COLO829 (cell line): ENCODE measurements at regions not wholly inside any gene's neighbourhood (a gene's known extent, or its start where the extent isn't known, plus 50 kb on each side); places are given as distances from the start of the nearest gene placed in this dataset.

Source experiments
- DNase-seq: peaks from one replicate; pipeline ENCODE4 v3.0.0; 2012; ENCODE audit warnings: low spot score

DNA sequence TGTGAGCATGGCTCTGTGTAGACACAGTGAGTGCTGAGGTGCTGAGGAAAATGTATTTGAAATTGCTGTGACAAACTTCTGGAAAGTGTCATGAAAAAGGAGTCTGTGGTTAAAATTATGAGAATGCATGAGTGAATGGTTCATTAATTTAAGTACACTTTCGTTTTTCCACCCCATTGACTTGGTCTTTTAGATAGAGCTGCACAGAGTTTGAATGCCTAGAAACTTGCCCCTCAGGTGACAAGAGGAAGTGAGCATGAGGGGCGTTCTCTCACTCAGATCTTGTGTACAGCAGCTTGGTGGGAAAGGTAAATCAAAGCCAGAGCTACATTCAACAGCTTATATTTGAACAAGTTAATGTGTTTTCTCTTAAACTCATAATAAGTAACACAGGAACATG is 296.8 kb downstream of the WDR72 start:
- no peak for DNase-seq

DNA sequence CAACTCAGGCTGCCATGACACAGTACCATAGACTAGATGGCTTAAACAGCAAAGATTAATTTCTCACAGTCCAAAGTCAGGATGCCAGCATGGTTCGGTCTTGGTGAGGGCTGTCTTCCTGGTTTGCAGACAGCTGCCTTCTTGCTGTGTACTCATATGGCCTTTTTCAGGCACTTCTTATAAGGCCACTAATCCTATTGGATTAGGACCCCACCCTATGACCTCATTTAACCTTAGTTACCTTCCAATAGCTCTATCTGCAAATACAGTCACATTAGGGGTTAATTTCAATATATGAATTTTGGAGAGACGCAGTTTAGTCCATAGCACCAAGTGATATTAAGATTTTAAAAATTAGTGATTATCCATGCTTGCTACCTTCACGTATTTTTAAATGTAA is 297.8 kb downstream of the WDR72 start:
- no peak for DNase-seq

DNA sequence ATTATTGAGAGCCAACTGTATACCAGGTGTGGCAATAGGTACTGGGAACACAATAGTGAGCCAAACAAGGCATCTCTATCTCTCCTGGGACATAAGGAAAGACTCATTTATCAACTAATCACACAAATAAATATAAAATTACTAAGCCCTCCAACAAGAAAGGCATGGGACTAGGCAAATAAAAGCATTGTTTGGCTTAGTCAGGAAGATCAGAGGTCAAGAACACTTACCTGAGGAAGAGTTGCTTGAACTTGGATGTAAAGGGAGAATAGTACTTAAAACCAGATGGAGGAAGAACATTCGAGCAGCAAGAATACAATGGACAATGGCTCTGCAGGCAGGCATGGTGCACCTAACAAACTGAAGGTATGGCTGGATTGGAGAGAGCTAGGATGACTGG is 300.7 kb downstream of the WDR72 start:
- DNase-seq, result no peak

DNA sequence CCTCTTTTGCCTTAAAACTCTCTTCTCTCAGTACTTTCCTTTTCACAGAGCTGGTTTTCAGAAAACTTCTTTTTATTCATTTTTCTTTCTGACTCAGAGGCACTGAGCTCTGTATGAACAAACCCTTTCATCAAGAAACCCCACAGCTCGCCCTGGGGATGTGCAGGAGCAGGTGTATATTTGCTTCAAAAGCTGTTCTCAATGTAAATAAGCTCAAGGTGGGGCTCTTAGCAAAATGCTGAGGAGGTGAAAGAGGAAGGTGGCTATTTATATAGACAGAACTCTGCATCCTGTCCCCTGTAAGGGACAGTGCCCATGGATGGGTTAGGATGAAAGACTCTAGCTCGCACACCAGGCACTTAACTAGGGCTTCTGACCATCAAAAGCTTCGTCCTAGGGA is 302.0 kb downstream of the WDR72 start:
- DNase-seq, result no peak

DNA sequence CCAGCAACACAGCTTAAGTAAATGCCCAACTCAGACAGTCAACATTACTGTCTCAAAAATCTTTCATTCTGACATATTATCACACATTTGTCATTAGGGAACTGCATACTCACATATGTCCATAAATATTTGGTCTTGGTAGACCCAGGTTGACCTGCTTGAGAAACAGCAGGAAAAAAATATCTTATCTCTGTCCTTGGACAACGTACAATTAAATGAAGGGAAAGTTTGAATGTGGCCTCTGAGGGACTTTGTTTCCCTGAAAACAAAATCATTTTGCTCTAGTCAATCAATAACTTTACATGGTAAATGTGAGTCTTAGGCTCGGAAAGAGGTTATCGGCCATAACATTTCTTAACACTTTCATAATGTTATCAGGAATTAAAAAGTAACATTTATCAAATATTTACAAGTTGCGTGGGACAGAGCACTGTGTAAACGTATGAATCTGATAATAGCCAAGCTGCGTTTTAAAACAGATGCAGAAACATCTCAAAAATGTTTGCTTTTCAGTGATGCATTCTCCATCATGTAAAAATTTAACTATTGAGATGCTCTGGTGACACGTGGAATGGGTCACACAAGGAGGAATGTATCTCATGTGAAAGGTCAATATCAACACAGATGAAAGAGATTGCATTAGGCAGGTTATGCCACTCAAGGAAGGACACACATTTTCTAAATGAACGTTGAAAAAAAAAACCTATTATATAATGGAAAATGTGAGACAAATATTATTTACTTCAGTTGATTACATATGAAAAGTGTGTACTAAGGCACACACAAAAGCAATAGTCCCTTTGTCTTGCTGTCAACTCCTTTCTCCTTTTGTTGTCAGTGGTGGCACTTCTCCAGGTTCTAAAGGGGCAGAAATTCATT is 304.4 kb downstream of the WDR72 start:
- no peak for DNase-seq

DNA sequence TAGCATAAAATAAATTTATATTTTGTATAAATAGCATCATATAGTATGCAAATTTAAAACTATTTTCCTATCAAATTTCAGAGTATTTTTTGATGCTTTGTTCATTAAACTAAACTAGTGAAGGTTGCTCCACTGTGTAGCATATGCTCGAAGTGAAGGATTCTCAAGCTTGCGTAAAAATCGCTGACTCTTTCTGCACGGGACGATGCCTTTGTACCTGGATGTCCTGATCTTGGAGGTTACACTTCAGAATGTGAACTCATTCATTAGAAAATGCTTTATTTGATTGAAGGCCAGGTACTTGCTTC is 305.0 kb downstream of the WDR72 start:
- no peak for DNase-seq

DNA sequence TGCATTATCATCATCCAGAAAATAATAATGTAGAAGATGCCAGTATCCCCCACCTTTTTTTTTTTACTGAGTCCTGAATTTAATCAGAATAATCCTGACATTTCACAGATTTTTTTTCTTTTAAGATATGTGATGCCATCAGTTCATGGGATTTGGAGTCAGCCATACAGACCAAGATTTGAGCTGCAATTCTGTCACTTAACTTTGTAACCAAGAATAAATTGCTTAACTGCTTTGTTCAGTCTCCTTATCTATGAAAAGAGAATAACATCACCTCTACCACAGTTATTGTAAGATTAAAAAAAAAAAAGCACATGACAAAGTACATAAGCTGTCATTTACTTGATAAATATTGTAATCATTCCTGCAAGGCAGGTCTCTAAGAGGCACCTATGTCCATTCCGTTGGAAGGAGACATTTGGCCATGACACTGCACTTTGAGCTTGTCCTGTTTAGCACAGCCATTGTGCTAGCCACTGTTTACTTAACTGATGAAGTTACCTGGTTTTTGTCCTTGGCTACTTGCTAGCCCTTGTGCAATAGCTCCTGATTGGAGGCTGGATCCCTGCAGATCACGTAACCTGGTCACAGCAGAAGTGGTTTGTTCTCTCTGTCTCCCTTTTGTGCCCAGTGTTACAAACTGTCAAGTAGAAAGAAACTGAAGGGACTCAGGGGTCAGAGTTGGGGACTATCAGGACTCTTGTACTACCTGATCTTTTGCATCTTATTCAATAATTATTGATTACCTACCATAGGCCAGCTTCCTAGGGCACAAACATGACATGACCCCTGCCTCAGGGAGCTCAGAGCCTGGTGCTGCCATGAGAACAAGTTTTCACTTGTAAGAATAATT is 306.0 kb downstream of the WDR72 start:
- no peak for DNase-seq

DNA sequence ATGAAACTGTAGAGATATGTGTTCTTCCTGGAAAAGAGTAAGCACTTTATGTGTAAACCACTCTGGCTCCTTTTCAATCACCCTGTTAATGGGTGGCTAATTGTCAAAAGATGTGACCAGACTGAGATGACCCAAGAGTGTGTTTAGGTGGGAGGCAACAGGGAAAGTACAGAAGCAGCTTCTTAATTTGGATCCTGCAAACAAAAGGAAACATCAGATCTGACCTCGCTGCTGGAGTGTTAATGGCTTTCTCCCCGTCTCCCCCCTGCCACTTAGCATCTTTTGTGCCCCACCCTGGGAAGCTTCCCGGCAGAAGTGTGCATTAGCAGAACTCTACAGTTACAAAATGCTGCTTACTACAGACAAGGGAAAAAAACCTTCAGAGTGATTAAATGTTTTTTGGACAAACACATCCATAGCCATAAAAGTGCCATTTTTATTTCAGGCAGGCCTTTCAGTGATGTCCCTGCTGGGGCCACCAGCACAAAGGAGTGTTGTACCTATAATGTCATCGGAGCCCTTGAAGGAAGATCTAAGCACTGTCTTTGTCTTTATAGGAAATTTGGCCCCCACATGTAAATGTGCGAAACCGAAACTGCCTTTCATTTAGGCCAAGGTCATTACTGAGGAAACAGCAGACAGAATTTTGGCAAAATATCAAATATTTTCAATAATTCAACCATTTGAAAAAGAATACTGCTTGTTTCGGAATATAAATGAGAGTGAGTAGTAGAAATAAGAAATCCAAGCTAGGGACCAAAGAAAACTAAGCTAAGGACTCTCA is 311.0 kb downstream of the WDR72 start:
- no peak for DNase-seq

DNA sequence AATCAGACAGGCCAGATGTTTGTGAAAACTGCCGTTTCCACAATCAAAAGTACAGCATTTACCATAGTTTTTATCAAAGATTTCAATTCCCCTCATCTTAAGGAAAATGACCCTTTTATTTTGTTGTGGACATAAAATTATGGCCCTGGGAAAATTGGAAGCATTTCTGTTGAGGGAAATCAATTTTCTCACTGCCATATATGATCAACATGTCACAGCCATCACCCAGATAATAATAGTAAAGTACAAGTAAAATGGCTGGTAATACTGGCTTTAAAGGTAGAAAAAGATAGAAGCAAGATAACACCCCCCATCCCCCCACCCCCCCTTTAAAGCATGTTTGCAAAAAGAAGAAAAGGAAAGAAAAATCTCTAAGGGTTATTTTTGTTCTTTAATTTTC is 311.7 kb downstream of the WDR72 start:
- DNase-seq, result no peak

DNA sequence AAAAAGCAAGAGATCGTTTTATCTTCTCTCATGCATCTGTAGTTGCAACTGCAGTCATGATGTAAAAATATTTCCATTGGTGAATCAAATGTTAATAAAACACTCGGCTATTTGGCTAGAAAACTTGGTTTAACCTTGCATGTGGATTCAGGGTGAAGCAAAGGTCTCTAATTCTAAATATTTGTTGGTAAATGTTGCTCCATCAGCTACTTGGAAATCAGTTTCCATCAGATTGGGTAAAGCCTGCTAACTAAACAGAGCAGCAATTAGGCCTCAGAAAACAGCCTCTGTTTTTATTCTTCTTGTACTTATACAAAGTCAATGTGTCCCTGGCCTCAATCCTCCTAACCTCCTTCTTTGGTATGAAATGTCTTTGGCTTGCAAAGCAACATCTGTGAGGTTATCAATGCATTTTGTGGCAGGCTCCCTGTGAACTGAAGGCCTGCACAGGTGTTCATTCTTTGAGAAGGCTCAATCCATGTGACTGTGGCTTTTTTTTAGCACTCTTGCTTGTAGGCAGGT is 312.3 kb downstream of the WDR72 start:
- DNase-seq, result no peak

DNA sequence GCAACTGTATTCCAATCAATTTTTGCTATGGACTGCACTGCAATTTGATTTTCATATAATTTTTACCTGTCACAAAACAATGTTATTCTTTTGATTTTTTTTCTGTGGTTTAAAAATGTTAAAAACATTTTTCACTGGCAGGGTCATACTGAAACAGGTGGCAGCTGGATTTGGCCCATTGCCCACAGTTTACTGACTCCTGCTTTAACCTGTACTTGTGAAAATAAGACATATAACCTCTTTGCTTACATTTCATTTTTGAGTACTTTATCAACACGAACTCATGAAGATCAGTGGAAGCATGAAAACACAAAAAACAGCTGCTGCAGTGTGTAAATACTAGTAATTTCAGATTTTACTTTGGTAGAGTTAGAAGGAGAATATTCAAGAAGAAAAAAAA is 313.1 kb downstream of the WDR72 start:
- no peak for DNase-seq

DNA sequence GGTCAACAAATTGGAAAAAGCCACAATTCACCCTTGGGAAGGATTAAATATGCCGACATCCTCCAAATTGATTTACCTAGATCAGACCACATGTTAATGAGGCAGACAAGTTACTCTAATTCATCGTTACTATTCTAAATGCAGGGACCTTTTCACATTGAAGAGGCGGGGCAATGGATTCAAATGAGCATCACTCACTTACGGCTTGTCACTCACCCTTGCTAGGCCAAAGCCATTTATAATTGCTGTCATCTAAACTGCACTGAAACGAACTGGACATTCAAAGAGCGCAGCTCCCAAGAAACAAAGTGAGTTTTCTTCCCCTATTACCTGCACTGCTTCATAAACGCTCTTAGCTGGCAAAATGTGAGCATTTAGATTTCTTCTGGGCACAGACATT is 313.9 kb downstream of the WDR72 start:
- no peak for DNase-seq

DNA sequence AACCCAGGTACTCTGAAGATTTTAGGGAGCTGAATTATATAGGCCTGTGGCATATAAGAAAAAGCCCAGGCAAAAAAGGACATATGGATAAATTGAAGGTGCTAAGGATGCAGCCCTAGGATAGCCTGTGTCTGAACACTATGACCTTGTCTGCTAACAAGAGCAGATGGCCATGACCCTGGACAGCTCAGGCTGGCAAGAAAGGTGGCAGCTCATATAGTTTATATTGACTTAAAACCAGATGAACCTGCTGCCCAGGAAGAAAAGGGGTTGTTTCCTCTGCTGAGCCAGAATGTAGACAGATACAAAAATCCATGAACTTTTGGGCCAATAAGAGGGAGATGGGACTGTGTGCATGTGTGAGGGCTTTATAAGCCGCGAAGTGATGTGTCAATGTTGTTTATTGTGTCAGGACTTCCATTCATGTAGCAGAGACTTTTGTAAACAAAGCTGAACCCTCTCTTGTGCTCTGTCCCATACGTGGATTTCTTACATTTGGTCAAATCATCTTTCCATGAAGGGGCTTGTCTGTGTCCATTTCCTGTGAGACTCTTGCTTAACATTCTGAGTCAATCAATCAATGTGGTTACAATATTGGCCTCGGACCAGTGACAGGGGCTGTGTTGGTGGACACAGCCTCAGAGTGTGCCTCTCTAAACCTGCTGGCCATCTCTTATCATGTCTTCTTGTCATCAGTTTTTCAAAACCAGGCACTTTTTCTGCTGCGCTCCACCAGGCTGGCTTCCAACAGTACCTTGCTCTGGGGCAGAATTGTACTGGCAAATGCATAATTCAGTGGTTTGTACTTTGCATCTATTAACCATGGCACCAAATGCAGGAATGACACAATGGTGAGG is 321.2 kb downstream of the WDR72 start:
- no peak for DNase-seq

DNA sequence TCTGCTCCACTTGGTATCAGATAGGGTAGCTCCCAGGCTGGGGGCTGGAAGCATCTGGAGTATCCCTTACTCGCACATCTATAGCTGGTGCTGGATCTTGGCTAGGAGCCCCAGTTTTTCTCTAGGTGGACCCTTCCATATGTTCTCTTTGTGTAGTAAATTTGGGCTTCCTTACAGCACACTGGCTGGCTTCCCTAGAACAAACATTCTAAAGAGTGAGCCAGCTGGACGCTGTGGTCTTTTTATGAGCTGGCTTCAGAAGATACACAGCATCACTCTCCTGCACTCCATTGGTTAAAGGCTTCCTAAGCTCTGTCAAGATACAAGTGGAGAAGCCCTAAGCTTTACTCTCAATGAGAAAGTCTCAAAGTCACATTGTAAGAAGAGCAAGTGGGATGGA is 322.1 kb downstream of the WDR72 start:
- DNase-seq, result no peak

DNA sequence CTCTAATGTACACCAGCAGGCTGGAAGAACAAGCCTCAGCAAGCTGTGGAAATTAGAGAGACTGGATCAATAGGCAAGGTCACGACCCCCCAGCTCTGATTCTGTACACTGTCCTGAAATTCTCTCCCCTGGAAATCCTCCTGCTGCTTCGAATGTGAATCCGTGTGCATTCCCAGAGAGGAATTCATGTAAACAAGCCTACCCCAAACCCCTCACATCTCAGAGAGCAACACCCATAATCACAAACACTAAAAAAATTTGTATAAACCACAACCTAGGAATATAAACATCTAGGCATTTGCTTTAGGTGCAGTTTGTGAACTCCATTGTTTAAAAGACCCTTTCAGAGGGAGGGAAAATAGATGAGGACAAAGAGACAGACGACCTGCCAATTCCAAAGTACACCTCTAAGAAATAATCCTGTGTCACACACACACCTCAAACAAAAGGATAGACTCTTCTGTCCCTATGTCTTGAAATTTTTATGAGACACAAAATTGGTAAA is 325.2 kb downstream of the WDR72 start:
- DNase-seq, result no peak

DNA sequence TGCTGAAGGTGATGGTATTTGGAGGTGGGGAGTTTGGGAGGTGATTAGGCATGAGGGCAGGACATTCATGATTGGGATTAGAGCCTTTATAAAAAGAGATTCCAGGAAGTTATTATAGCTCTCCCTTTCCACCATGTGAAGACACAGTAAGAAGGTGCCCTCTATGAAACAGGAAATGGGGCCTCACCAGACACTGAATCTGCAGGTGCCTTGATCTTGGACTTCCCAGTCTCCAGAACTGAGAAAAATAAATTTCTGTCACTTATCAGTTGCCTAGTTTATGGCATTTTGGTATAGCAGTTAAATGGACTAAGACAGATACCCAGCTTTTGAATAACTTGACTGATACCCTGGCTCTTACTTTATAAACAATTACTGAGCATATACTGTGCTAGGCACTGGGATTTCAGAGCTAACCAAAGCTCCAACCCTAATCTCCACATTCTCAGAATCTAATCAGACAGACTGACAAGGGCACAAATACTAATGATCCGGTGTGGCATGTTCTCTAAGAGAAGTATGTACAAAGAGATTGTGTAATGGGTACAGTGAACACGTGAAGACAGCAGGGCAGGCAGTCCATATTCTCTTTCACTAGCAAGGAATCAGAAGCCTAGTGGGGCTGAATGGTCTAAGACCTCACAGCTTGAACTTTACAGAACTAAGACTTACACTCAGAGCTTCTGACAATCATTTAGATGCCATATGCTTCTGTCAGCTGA is 343.1 kb downstream of the WDR72 start:
- DNase-seq, result no peak

DNA sequence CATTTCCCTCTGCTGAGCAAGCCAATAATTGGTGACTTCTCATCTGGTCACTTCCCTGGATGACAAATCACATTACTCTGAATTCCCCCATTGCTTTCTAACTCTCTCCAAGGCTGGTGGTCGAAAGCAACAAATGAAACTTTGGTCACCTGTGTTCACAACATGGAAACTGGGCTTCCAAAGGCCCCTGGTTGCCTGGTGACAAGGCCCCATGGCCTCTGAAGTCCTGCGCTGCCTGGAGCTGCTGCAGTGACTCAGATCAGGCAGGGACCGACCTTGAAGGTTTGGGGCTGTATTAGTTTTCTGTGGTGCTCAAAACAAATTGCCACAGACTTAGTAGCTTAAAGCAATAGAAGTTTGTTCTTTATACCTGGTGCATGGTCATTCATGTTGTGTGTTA is 345.3 kb downstream of the WDR72 start:
- no peak for DNase-seq

DNA sequence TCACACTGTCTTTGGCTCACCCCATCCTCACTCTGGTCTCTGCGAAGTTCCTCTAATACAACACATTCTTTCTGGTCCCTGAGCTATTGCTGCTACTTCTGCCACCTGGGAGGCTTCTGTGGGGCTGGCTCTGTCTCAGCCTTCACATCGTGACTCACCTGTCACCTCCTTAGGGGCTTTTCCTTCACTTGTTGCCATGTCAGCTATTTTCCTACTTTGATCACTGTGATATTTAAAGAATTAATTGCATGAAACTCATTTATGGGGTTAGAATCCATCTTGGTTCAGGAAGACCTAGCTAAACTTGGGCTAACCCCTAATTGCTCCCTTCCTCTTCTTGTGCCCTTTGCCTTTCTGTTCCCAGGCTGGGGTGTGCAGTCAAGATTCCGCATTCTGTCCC is 346.9 kb downstream of the WDR72 start:
- DNase-seq, result no peak

DNA sequence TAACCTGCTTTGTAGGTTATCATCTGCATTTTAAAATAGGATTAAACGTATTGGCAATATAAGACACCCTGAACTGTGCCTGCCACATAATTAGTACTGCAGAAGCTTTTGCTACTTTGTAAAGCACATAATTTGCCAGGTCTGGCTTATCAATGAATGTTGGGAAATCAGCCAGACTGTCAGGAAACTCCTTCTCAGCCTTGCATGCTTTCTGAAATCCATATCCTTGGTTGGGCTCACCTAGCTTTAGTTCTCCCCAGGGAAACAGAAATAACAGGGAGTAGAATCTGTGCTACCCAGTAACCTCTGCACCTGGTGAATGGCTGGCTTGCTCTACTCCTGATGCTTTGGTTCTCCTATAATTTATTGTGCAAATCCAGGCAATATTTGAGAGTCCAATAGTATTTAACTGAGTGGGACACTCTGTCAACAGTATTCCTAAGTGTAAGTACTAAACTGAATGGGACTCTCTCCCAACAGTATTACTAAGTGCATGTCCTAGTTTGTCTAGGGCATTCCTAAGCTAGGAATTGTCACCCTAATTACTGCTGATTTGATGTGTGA is 354.5 kb downstream of the WDR72 start:
- no peak for DNase-seq

DNA sequence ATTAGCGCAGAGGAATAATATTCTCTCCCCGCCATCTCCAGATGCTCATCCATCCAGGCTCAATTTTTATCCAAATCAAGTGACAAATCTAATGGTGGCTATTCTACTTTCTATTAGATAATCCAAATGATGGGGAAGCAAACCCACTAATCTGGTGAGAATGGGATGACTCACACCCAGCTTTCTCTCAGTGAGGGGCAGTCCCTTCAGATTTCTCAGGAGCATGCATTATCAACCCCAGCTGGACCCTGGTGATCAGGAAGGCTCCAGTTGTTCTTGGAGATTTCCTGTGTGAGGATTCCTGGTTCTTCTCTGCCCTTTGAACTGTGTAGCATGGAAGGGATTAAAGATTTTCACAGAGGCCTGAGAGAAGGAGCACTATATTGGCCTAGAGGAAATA is 358.0 kb downstream of the WDR72 start:
- DNase-seq, result no peak
